B cell (primary cell): ENCODE measurements at regions not wholly inside any gene's neighbourhood (a gene's known extent, or its start where the extent isn't known, plus 50 kb on each side); places are given as distances from the start of the nearest gene placed in this dataset.

Experiments used
- ATAC-seq: fragments of 200-7000 bp; cut with Tn5 transposase; one replicate; pipeline ENCODE4 v1.10.0; 2021; ENCODE audit warnings: low read depth, mild to moderate bottlenecking, moderate number of reproducible peaks, moderate library complexity
- CTCF ChIA-PET: fragments of 350-600 bp; sonication (Branson Sonifier 250); formaldehyde crosslinking; loops from one replicate; lab custom pipeline; 2021; ENCODE audit warnings: antibody characterized with exemption, inconsistent platforms; lab: Charles Lee
- POLR2A ChIA-PET: fragments of 350-600 bp; sonication (Branson Sonifier 250); formaldehyde crosslinking; loops from one replicate; lab custom pipeline; 2021; ENCODE audit warnings: antibody characterized with exemption; lab: Charles Lee
- DNase-seq: peaks from one replicate; pipeline ENCODE4 v3.0.0; 2013
- H2AFZ ChIP-seq: 2 replicates; pipeline ENCODE4 v1.6.1; 2012; ENCODE audit warnings: mild to moderate bottlenecking, low read depth, low read length; ENCODE audit not compliant: insufficient read depth, poor library complexity, severe bottlenecking
- H3K27ac ChIP-seq, 2 donors: 1 replicate in 1 of 2; 2 replicates in 1 of 2; pipeline ENCODE4 v1.5.1; 2012 to 2013; ENCODE audit warnings: low read length in 2 of 2, mild to moderate bottlenecking in 2 of 2, moderate library complexity in 1 of 2
- H3K27me3 ChIP-seq, 4 experiments: fragments of 200-600 bp in 1 of 4; sonication (generic) in 1 of 4; replicated peaks in 1 of 4; 1 replicate in 2 of 4; 2 replicates in 2 of 4; pipeline versions ENCODE4 v1.6.1 to v1.7.0; 2013 to 2016; ENCODE audit warnings: low read length in 3 of 4, mild to moderate bottlenecking in 2 of 4, mixed read lengths in 1 of 4, moderate library complexity in 1 of 4; ENCODE audit not compliant: insufficient read depth in 4 of 4, control insufficient read depth in 3 of 4; ENCODE audit errors: control extremely low read depth in 1 of 4
- H3K36me3 ChIP-seq, 2 experiments: replicated peaks in 1 of 2; 1 replicate in 1 of 2; 2 replicates in 1 of 2; pipeline versions ENCODE4 v1.6.1 to v1.7.1; 2013; ENCODE audit warnings: low read length in 1 of 2; ENCODE audit not compliant: insufficient read depth in 2 of 2, control insufficient read depth in 1 of 2; ENCODE audit errors: control extremely low read depth in 1 of 2, extremely low read depth in 1 of 2
- H3K4me1 ChIP-seq, 2 donors: fragments of 200-600 bp in 1 of 2; sonication (generic) in 1 of 2; 1 replicate in 1 of 2; 2 replicates in 1 of 2; pipeline versions ENCODE4 v1.5.1 to v1.6.1; 2013 to 2017; ENCODE audit warnings: low read length in 2 of 2; ENCODE audit not compliant: control insufficient read depth in 2 of 2, insufficient read depth in 2 of 2
- H3K4me2 ChIP-seq: replicated peaks from 2 replicates; pipeline ENCODE3; 2012; ENCODE audit warnings: mild to moderate bottlenecking, low read depth, low read length; ENCODE audit not compliant: poor library complexity, severe bottlenecking
- H3K4me3 ChIP-seq, 5 experiments: fragments of 200-600 bp in 1 of 5; sonication (generic) in 1 of 5; 1 replicate in 3 of 5; 2 replicates in 2 of 5; pipeline versions ENCODE4 v1.5.1 to v1.7.0; 2011 to 2016; ENCODE audit warnings: low read length in 4 of 5, mild to moderate bottlenecking in 4 of 5, low read depth in 2 of 5, control low read depth in 1 of 5, moderate library complexity in 1 of 5; ENCODE audit not compliant: insufficient read depth in 1 of 5; ENCODE audit errors: control extremely low read depth in 1 of 5, extremely low read depth in 1 of 5
- H3K79me2 ChIP-seq: fragments of 200-600 bp; sonication (generic); one replicate; pipeline ENCODE4 v1.6.0; 2016; ENCODE audit warnings: low read length; ENCODE audit not compliant: control insufficient read depth, insufficient read depth
- H3K9ac ChIP-seq: fragments of 200-600 bp; sonication (generic); 2 replicates; pipeline ENCODE4 v1.6.1; 2017; ENCODE audit warnings: mild to moderate bottlenecking, low read length, moderate library complexity
- H3K9me3 ChIP-seq, 3 donors: one replicate each; pipeline versions ENCODE4 v1.6.1 to v1.7.1; 2013; ENCODE audit warnings: low read length in 2 of 3; ENCODE audit not compliant: control insufficient read depth in 2 of 3, insufficient read depth in 1 of 3; ENCODE audit errors: control extremely low read depth in 1 of 3
- H4K20me1 ChIP-seq: 2 replicates; pipeline ENCODE4 v1.6.0; 2012; ENCODE audit warnings: mild to moderate bottlenecking, low read length; ENCODE audit not compliant: insufficient read depth, control insufficient read depth, poor library complexity, severe bottlenecking
- H3K27ac Mint-ChIP-seq: one replicate; pipeline ENCODE4 v1.8.0; 2021; ENCODE audit warnings: mixed read lengths
- H3K27me3 Mint-ChIP-seq: one replicate; pipeline ENCODE4 v1.8.0; 2021; ENCODE audit warnings: mixed read lengths
- H3K4me1 Mint-ChIP-seq: one replicate; pipeline ENCODE4 v1.8.0; 2021; ENCODE audit warnings: mixed read lengths
- H3K4me3 Mint-ChIP-seq: one replicate; pipeline ENCODE4 v1.8.0; 2021; ENCODE audit warnings: mixed read lengths
- H3K9me3 Mint-ChIP-seq: one replicate; pipeline ENCODE4 v1.8.0; 2022; ENCODE audit warnings: mixed read lengths; ENCODE audit not compliant: insufficient read depth
- CTCF ChIP-seq: fragments of 200-600 bp; IDR thresholded peaks from one replicate; pipeline ENCODE4 v1.8.0; 2022; ENCODE audit warnings: antibody characterized with exemption, mild to moderate bottlenecking
- EZH2 ChIP-seq: IDR thresholded peaks from 2 replicates; pipeline ENCODE4 v1.6.1; 2012; ENCODE audit warnings: borderline replicate concordance, low read depth, mild to moderate bottlenecking, moderate library complexity, low read length; ENCODE audit not compliant: insufficient read depth, poor library complexity, severe bottlenecking
- WGBS: methylation state at CpG from one replicate; pipeline ENCODE4 v1.1.5; 2013; ENCODE audit warnings: missing lambda C conversion rate; ENCODE audit not compliant: insufficient coverage; 5-methylcytosine and 5-hydroxymethylcytosine counted together
- intact Hi-C: fragments of 100-400 bp; cut with micrococcal nuclease; formaldehyde crosslinking; loops from one replicate; pipeline ENCODE4 v1.10.0; 2022

DNA sequence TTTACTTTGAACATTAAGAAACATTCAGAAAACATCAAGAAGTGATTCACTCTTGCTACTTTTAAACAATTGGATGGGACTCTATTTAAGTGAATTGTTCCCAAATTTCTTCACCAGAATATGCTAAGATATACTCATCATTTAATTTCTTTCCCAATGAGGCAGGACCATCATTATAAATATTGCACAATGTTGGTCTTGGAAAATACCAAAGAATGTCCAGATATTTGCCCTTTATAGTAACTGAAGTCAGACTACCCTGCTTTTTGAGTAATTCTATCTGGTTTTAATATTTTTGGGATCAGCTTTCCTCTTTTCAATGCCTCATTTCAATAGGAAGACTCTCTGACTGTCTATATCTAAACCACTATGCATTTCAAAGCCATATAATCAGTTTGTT, 129.4 kb upstream of the TENM3 start:
- H3K36me3 ChIP-seq: no peaks in the 10 kb centered on the region
- ATAC-seq (no peak), DNase-seq (no peak)
- H3K4me1 ChIP-seq: no peaks in the 10 kb centered on the region
- no peak overlapping the region for H2AFZ ChIP-seq
- ChIA-PET CTCF (no interaction called here), POLR2A (no interaction called here)
- intact Hi-C loops: no loop called here
- H4K20me1 ChIP-seq: no peaks in the 10 kb centered on the region
- H3K4me1 Mint-ChIP-seq: no peaks in the 10 kb centered on the region
- no peak overlapping the region for H3K4me3 ChIP-seq
- no peak overlapping the region for H3K27ac ChIP-seq
- no peaks in the 10 kb centered on the region for H3K27me3 Mint-ChIP-seq
- H3K4me3 Mint-ChIP-seq: no peak overlapping the region
- peaks cover 0 to 5% (median 0%) of the 10 kb centered on the region in 3 donors for H3K9me3 ChIP-seq
- no peaks in the 10 kb centered on the region for H3K79me2 ChIP-seq
- no peaks in the 10 kb centered on the region for H3K27me3 ChIP-seq
- H3K9me3 Mint-ChIP-seq: peaks cover 2% of the 10 kb centered on the region
- TF ChIP-seq EZH2: no peak
- no peak for TF ChIP-seq CTCF
- no peak overlapping the region for H3K9ac ChIP-seq
- H3K27ac Mint-ChIP-seq: no peak overlapping the region
- no peak overlapping the region for H3K4me2 ChIP-seq

GRCh38 chr4:182124359-182124758, 118.8 kb upstream of the TENM3 start:
- WGBS: 90% methylated on average over 6 of the region's 7 CpGs

More at GRCh38 chr4:182124359-182124758, 118.8 kb upstream of the TENM3 start:
- Histone ChIP-seq H2AFZ (no peak overlapping the region), H3K79me2 (no peaks in the 10 kb centered on the region), H3K9ac (no peak overlapping the region), H3K36me3 (no peaks in the 10 kb centered on the region), H3K4me2 (no peak overlapping the region), H4K20me1 (no peaks in the 10 kb centered on the region), H3K4me1 (no peaks in the 10 kb centered on the region), H3K27ac (no peak overlapping the region), H3K9me3 (peaks cover 0 to 4% (median 4%) of the 10 kb centered on the region in 3 donors), H3K27me3 (no peaks in the 10 kb centered on the region), H3K4me3 (no peak overlapping the region)
- Mint-ChIP-seq H3K9me3 (peaks cover 19% of the 10 kb centered on the region), H3K4me1 (no peaks in the 10 kb centered on the region), H3K27ac (no peak overlapping the region), H3K27me3 (no peaks in the 10 kb centered on the region), H3K4me3 (no peak overlapping the region)
- POLR2A ChIA-PET: no interaction called here
- DNase-seq (no peak), ATAC-seq (no peak)
- CTCF ChIA-PET: no interaction called here
- intact Hi-C loops: no loop called here
- TF ChIP-seq EZH2: no peak
- no peak for TF ChIP-seq CTCF
